ENCODE measurements at regions not wholly inside any gene's neighbourhood (a gene's known extent, or its start where the extent isn't known, plus 50 kb on each side); places are given as distances from the start of the nearest gene placed in this dataset.

DNA sequence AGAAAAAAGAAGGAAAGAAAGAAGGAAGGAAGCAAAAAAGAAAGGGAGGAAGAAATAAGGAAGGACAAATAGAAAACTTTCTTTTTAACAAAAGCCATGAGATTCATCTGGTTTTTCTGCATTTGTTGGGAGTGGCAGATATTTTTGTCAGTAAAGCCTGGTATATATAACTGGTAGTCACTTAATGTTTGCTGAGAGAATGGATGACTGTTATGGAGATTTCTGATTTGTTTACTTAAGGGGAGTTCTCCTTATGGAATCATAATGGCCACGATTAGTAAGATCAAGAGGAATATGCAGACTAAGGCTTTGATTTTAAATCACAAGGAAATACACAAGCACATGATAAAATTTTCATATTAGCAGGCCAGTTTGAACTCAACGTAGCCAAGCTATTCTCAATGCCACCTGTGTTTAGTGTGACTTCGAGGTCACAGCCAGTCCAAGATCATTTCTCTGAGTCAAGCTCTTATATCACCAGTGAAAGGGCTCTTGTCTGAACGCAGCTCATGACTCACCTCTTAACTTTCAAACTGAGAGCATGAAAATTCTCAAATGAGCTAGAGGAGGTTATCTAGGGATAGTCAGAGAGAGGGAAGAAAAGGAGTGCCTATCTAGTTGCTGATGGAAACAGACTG is 445.1 kb upstream of the ZMIZ1 start:
- DNase-seq (ENCODE audit: low read depth): no peak

DNA sequence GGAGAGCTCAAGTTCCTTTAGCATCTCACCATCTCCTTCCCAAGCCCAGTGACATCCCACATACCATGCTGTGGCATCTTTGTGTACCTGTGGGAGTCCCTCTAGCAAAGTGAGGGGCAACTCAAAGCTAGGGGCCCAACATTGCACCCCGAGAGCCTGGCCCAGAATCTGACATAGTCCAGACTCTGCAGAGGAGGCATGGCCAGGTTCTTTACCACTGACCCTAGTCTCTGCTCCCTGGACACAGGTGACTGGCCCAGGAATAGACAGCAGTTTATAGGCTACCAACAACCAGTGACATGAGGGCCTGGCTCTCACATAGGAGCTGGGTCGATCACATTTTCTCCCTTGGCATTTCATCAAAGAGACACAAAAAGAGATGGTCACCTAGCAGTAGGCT is 444.0 kb upstream of the ZMIZ1 start:
- no peak for DNase-seq (ENCODE audit: low read depth)

DNA sequence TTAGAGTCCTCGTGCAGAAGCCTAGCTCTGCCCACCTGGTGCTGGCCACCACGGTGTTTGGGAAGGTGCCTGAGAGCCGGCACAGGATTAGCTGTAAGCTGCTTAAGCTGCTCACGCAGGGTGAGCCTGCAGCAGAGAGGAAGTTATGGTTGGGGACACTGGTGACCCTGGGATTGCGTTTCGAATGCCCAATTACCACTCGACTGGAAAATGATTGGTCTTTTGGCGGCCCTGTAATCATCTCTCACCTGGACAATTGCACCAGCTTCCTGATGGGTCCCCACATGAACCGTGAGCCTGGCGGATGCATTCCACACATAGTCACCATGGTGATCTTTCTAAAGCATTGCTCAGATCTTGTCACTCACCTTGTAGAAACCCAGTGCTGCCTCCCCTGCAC is 442.3 kb upstream of the ZMIZ1 start:
- no peak for DNase-seq (ENCODE audit: low read depth)

DNA sequence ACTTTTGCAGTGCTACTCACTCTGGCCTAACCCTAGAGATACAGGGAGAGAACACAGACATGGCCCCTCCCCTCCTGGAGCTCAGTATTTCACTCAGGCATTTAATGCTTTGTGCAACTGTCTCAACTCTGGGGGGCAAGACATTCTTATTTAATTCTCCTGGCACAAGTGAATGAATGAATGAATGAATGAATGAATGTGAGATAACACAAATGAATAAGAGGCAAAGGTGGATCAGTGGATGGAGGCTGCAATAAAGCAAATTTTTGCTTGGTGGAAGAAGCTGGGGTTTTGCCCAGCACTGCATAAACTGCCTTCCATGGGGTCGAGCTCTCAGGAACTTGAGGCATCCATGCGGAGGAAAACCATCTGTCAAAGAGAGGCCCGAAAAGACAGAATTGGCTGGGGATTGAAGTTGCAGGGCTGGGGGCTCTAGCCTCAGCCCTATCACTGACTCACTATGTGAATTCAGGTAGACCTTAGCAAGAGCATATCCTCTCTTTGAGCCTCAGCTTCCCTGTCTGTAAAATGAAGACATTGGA is 441.4 kb upstream of the ZMIZ1 start:
- no peak for DNase-seq (ENCODE audit: low read depth)

DNA sequence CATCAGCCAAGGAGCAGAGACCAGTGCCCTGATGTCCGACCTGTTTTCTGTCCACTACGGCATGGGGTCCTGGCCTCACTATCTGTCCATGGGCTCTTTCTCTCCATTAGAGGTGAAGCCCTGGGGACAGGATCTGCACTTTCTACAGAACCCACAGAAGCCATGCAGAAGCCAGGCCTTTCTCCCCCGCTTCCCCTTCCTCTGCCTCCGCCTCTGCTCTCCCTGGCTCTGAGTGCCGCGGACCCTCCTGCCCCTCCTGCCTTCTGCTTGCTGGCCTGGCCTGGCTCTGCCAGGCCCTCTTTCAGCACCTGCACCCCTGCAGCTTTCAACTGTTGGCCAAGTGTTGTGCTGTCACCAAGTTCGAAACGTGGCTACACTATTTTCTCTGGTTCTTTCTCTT is 439.8 kb upstream of the ZMIZ1 start:
- no peak for DNase-seq (ENCODE audit: low read depth)

DNA sequence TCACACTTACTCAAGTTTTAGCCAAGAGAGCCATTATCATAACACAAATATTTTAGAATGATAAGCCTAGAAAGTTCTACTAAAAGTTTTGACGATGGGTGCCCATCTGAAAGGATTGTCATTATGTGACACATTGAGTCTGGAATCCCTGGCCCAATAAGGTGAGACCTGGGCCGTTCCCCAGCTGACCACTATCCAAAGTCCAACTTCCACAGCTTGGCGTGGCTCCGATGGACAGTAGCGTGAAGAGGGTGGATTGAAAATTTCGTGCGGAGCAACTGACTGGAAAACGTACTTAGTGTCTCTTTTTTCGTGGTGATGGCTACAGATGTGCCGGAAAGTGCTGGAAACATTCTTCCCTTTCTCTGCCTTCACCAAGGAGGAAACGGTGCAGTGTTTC is 439.0 kb upstream of the ZMIZ1 start:
- no peak for DNase-seq (ENCODE audit: low read depth)

DNA sequence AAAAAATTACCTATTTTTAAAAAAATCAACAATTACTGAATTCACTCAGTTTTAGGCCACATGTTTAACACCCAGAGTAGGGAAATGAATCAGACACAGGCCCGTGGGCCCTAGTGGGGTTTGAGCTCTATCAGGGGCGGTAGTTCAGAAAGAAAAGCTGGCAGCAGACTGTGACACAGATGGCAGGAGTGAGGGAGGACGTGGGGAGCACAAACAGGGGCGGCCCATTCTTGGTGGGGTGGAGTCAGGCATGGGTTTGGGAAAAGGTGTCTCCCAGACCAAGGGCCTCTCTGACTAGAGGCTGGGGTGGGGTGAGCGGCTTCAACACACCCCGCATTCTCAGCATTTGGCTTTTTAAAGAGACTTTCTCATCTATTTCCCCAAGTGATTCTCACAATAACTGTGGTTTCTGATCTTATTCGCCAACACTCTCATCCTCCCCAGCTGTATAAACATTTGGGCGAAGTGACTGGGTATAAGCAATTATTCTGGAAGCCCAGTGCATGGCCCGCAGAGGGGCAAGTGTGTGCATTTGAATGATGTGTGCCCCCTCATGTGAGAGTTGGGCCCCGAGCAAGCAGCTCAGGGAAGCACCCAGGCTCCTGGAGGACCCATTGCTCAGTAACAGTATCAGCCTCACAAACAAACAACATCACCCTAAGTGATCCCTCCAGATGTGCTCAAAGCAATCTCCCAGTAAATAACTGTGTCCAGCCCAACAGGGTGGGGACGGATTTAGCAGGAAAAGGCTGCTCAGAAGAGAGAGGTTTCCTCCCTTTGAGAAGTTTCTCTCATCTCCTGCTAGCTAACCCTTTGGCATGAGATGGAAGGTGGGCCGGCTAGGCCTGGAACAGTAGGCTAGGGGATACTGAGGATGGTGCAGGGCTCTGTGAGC is 437.6 kb upstream of the ZMIZ1 start:
- no peak for DNase-seq (ENCODE audit: low read depth)

DNA sequence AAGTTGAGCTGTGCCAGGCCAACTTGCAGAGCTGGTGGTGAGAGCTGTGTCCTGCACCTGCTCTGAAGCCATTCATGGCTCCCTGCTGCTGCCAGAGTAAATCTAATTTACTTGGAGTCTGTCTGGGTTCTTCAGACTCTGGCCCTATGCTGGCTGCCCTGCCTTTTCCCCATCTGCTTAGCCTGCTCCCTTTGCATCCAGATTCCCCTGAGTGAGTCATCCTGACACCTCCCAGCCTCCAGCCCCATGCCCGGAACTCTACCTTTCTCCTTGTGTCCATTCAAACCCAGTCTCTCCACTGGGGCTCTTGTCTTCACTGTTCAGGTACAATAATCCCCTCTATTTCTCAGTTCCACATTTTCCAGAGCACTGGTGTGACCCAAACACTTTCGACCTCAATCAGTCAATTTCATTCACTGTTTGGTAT is 434.4 kb upstream of the ZMIZ1 start:
- DNase-seq (ENCODE audit: low read depth): no peak

DNA sequence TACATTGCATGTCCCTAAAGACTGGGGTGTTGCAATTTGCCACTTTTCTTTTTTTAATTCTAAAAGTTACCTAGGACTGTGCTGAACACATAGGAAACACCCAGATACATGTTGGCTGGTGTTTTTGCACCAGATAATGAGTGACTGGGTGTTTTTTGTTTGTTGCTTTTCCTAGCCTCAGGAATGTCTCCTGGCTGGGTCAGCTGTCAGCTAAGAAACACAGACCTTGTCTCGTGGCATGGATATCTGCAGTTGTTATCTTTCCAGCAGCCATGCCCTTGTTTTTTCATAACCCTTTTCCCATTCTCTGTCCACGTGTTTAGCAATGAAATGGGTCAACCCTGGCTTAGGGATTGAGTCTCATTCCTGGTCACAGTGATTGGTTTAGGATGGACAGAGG is 433.9 kb upstream of the ZMIZ1 start:
- no peak for DNase-seq (ENCODE audit: low read depth)

DNA sequence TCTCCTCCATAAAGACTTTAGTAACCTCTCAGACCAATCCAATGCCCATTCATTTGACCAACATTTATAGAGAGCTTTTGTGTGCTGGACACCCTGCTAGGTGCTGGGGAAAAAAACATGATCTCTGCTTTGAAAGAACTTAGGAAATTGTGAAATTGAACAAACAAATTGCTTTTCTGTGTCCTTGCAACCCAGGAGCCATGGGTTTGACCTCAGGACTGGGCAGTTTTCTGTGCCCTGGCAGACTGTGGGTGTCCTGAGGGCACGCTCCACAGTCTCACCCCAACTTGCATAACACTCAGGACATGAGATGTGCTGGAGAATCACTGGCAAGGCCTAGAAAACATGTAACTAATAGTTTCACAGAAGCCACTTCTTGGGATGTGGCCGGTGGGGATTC is 429.1 kb upstream of the ZMIZ1 start:
- DNase-seq (ENCODE audit: low read depth): no peak

DNA sequence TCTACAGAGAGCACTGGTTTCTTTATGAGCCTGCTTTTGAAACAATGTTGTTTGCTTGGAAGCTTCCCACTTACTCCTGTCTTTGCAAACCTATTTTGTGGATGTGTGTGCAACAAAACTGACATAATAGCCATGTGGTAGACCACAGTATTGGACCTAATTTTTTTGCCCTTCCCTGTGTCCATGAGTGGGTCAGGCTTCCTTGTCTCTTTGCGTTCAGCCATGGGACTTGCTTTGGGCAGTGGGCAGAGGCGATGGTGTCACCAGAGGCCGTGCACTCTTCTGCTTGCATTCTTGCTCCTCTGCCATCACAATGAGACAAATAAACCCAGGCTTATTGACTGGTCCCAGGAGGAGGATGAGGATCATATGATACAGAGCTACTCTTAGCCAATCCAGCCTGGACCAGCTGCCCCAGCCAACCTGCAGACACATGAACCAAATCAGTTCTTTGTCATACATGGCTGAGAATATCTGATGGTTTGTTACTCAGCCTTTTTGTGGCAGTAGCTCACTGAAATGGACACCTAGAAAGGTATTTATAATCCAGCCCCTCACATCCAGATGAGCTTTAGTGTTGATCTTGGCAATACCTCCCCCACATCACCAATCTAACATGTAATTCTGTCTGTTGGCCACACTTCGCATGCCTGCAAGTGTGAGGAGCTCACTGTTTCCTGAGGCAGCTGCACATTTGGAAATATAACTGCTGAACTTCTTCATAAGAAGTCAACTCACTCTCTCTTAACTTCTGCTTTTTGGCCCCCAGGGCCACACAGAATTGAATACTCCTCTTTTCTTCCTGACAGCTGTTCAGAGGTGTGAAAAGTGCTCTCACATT is 427.8 kb upstream of the ZMIZ1 start:
- DNase-seq (ENCODE audit: low read depth): no peak

DNA sequence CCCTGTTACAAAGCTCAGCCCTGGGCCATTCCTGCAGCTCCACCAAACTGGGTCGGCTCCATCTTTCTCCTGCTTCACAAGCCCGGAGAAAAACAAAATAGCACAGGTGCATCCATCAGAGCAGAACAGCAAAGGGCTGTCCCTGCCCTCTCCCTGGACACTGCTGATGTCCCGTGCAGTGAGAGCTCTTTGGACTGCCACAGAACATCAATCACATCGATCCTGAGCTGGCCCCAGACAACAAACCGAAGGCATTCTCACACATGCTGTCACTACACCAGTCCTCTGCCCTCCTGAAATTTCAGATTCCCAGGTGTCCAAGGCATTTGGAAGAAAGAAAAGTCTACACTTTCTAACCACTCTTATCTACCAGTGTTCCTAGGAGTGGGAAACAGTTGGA is 427.1 kb upstream of the ZMIZ1 start:
- no peak for DNase-seq (ENCODE audit: low read depth)

DNA sequence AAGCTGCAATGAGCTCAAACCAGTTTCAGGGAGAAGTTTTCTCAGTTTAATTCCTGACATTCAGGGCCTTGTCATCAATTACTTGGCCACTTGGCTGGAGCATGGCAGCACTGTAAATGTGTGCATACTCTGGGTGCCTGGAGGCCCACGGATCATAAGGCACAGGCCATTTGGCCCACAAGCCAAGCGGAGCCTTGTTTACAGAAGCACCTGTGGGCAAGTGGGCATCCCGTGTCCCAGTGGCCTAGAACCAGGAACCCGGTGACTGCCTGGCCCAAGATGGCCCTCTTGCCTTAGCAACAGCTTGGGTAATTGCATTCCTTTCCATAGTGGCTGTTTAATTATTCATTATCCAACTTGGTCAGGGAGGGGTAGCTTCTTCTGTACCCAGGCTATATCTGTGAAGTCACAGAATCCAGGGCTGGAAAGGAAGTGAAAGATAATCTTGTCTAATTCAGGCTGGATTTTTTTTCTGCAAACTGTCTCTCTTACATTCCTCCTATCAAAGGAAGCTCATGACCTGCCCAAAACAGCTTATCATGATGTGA is 426.4 kb upstream of the ZMIZ1 start:
- DNase-seq (ENCODE audit: low read depth): no peak

DNA sequence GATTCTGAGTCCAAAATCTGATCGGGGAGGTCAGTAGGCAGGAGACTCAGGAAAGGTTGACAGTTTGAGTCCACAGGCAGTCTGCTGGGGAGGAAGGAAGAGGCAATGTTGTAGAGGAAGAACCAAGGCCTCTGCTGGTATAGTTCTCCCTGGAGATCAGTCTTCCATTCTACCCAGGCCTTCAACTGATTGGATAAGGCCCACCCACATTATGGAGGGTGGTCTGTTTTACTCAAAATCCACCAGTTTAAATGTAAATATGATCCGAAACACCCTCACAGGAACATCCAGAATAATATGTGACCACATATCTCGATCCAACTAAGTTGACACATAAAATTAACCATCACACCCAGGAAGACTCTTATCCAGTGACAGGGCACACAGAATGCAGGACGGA is 425.3 kb upstream of the ZMIZ1 start:
- no peak for DNase-seq (ENCODE audit: low read depth)

DNA sequence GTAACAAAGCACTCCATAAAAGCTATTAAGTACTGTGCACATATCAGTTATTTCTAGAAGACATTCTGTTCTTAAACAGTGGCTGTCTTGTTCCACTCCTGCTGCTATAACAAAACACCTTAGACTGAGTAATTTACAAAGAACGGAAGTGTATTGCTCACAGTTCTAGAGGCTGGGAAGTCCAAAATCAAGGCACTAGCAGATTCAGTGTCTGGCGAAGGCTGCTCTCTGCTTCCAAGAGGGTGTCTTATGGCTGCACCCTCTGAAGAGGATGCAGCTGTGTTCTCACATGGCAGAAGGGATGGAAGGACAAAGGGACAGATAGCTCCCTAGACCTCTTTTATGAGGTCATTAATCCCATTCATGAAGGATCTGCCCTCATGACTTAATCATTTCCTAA is 424.2 kb upstream of the ZMIZ1 start:
- DNase-seq (ENCODE audit: low read depth): no peak

DNA sequence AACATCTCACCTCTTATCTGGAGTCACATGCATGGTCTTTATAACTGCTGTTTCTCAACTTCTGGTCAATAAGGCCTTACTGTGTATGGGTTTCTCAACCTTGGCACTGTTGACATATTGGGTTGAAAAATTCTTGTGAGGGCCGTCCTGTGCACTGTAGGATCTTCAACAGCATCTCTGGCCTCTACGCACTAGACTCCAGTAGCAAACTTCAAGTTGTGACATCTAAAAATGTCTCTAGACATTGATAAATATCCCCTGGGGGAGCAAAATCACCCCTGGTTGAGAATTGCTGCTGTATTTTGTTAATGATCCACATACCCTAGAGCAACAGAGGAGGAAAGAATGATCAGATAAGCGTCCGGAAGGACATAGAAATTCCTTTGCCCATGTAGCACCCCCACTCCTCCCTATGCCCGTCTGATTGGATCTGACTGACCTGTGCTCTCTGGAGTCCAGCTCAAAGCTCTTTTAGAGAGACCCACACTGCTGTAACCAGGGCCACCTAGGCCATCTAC is 423.5 kb upstream of the ZMIZ1 start:
- DNase-seq (ENCODE audit: low read depth): no peak

DNA sequence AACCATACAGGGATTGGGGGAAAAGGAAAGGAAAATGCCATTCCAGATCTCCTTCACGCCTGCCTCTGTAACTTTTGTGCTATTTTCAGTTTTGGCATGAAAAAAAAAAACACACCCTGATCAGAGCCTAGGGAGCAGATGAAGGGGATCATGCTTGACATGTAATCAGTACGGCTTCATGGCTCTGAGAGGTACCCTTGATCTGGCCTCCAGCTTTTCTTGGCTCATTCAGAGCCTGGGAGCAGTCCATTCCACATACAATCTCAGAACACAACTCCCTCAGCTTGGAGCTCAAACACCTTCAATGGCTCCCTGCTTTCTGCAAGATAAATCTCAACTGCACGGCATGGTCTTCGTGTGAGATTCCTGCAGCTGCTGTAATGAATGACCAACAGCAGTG is 422.8 kb upstream of the ZMIZ1 start:
- no peak for DNase-seq (ENCODE audit: low read depth)

DNA sequence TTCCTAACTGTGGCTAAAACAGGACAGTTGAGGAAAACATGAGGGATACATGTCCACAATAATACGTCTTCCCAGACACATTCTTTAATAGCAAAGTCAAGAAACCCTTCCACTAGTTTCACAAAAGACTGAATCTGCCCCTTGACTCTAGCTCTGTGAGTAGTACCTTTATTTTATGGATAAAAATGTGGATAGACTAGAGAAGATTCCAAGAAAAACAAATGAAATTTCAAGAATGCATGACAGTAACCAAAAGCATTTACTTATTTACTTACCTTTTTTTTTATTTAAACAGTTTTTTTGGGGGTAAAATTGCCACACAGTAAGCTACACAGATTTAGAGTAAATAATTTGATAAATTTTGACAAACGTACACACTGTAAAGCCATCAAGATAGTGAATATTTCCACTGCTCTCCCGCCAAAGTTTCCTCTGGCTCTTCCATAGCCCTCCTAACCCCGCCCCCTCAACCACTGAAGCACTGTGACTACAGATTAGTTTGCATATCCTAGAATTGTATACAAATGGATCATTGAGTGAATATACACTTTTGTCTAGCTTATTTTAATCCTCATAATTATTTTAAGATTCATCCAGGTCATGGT is 420.4 kb upstream of the ZMIZ1 start:
- DNase-seq (ENCODE audit: low read depth): no peak

DNA sequence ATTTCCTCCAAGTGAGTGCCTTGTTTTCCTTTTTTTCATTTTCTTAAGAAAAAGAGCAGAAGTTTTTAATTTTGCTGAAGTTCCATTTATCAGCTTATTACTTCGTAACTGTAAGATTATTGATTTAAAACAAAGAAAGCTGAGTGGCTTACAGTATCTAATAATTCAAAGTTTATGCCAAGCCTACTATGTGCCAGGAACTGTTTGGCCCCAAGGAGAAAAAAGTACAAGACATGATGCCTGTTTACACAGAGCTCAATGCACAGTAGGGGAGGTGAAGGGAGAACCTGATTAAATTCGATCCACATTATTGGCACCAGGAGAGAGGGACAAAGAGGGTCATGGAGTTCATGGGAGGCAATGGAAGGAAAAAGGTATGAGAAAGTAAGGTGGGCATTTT is 419.3 kb upstream of the ZMIZ1 start:
- no peak for DNase-seq (ENCODE audit: low read depth)

DNA sequence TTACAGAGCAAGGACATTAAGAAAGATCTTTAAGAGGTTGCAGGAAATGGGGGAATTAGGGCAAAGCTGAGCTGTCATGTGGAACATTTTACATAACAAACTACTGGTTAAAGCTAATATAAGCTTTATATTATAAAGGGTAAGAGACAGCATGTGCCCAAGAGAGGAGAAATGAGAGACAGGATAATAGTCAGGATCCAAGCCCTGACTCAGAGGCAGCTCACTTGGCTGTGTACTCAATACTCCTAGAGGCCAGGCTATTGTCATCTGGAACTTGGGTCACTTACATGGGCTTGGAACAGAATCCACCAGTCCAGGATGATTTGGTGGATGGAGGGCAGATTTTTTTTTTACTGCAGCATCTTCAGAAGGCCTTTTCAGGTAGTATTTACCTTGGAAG is 418.6 kb upstream of the ZMIZ1 start:
- no peak for DNase-seq (ENCODE audit: low read depth)

DNA sequence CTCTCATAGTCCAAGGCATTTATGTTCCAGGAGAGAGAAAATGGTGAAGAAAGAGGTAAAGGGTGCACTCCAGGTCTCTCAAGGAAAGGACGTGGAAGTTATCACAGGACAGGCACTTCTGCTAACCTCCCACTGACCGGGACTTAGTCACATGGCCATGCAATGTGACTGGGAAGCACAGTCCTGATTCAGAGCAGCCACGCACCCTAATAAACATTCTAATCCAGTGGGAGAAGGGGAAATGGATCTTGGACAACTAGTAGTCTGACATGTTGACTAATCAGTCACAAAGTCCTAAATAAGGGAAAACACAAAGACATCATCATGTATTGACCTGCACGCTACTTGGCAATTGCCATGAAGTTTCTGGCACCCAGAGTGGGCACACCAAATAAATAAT is 417.5 kb upstream of the ZMIZ1 start:
- no peak for DNase-seq (ENCODE audit: low read depth)

DNA sequence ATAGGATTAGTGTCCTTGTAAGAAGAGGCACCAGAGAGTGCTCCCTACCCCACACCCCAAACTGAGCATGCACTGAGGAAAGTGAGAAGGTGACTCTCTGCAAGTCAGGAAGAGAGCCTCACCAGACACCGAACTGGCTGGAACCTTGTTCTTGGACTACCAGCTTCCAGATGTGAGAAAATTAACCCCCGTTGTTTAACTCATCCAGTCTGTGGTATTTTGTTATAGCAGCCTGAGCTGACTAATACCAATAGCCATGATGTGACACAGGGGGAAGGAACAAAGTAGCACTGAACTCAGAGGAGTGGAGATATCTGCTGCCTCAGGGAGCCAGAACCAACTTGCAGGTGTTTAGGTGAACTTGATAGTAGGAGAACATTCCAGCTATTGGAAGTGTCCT is 415.2 kb upstream of the ZMIZ1 start:
- DNase-seq (ENCODE audit: low read depth): no peak

All from stimulated activated CD8-positive, alpha-beta memory T cell treated with anti-CD3 and anti-CD28 coated beads, Interleukin-12 subunit alpha, Interleukin-12 subunit beta, amount 100 ng/mL, for 4 hours (primary cell).